ENCODE measurements at regions not wholly inside any gene's neighbourhood (a gene's known extent, or its start where the extent isn't known, plus 50 kb on each side); places are given as distances from the start of the nearest gene placed in this dataset.

DNA sequence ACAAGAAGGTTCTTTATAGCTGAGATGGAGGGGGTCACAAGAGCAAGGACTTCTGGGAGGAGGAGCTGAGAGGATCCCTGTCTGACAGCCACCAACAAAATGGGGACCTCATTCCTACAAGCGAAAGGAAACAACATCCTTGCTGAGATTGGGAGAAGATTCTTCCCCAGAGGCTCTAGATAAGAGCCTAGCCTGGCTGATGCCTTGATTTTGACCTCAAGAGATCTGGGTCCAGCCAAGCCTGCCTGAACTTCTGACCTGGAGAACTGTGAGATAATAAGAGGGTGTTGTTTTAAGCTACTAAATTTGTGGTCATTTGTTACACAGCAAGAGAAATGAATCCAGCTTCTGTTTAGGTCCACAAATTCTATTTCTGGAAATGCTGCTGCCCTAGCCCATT lies 75.4 kb upstream of the SLC4A11 start:
- TF ChIP-seq, protein P1, sequence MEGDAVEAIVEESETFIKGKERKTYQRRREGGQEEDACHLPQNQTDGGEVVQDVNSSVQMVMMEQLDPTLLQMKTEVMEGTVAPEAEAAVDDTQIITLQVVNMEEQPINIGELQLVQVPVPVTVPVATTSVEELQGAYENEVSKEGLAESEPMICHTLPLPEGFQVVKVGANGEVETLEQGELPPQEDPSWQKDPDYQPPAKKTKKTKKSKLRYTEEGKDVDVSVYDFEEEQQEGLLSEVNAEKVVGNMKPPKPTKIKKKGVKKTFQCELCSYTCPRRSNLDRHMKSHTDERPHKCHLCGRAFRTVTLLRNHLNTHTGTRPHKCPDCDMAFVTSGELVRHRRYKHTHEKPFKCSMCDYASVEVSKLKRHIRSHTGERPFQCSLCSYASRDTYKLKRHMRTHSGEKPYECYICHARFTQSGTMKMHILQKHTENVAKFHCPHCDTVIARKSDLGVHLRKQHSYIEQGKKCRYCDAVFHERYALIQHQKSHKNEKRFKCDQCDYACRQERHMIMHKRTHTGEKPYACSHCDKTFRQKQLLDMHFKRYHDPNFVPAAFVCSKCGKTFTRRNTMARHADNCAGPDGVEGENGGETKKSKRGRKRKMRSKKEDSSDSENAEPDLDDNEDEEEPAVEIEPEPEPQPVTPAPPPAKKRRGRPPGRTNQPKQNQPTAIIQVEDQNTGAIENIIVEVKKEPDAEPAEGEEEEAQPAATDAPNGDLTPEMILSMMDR (conservative IDR thresholded peaks at IDR 0.05; ENCODE audit: low read length), result no peak
- TF ChIP-seq EZH2phosphoT487 (IDR thresholded peaks at IDR 0.05; ENCODE audit: borderline replicate concordance, low read depth, low read length), result no peak

Measured in OCI-LY7 (cell line).